Heart right ventricle (tissue), 16 donors: ENCODE measurements at regions not wholly inside any gene's neighbourhood (a gene's known extent, or its start where the extent isn't known, plus 50 kb on each side); places are given as distances from the start of the nearest gene placed in this dataset.

Experiments used
- ATAC-seq, 8 donors: fragments of 200-7000 bp; cut with Tn5 transposase; one replicate each; pipeline ENCODE4 v1.9.1; 2020; ENCODE audit warnings: mild to moderate bottlenecking in 8 of 8, moderate library complexity in 8 of 8, moderate number of reproducible peaks in 1 of 8
- DNase-seq, 2 donors: peaks; one replicate each; pipeline ENCODE4 v3.0.0-alpha.2; 2020
- H3K27ac ChIP-seq, 10 donors: fragments of 200-600 bp; sonication (generic) in 2 of 10; one replicate each; pipeline versions ENCODE4 v1.5.0 to v1.8.0; 2020 to 2022; ENCODE audit warnings: mild to moderate bottlenecking in 3 of 10
- H3K27me3 ChIP-seq, 7 donors: fragments of 200-600 bp; one replicate each; pipeline ENCODE4 v1.8.0; 2021 to 2022; ENCODE audit warnings: mild to moderate bottlenecking in 2 of 7
- H3K36me3 ChIP-seq, 9 donors: fragments of 200-600 bp; sonication (generic) in 1 of 9; one replicate each; pipeline versions ENCODE4 v1.5.0 to v1.8.0; 2020 to 2022; ENCODE audit warnings: mild to moderate bottlenecking in 2 of 9
- H3K4me1 ChIP-seq, 9 donors: fragments of 200-600 bp; sonication (generic) in 1 of 9; one replicate each; pipeline versions ENCODE4 v1.5.0 to v1.8.0; 2020 to 2022; ENCODE audit warnings: mild to moderate bottlenecking in 4 of 9
- H3K4me3 ChIP-seq, 10 donors: fragments of 200-600 bp; sonication (generic) in 2 of 10; one replicate each; pipeline versions ENCODE4 v1.5.0 to v1.8.0; 2020 to 2022; ENCODE audit warnings: mild to moderate bottlenecking in 7 of 10, moderate library complexity in 2 of 10
- H3K9me3 ChIP-seq, 11 donors: fragments of 200-600 bp in 10 of 11; sonication (generic) in 2 of 11; one replicate each; pipeline versions ENCODE4 v1.5.0 to v1.8.0; 2013 to 2022; ENCODE audit warnings: mild to moderate bottlenecking in 2 of 11, control low read depth in 1 of 11, moderate library complexity in 1 of 11
- WGBS, 2 donors: extraction: QIAGEN DNeasy Blood & Tissue Kit; methylation state at CpG; one replicate each; pipeline ENCODE4 v1.1.7; 2013; ENCODE audit warnings: inconsistent platforms in 1 of 2; 5-methylcytosine and 5-hydroxymethylcytosine counted together
- intact Hi-C, 10 donors: fragments of 100-400 bp; cut with DNase I; formaldehyde crosslinking; loops; one replicate each; pipeline versions ENCODE4 v1.11.1 to v1.14.2; 2022
- TF ChIP-seq, protein P1 (sequence below), 9 donors: fragments of 200-600 bp; sonication (generic) in 2 of 9; IDR thresholded peaks; one replicate each; pipeline versions ENCODE4 v1.5.0 to v1.8.0; 2021 to 2022; ENCODE audit warnings: antibody characterized with exemption in 9 of 9, mild to moderate bottlenecking in 5 of 9, moderate library complexity in 1 of 9
- donor health status: Arrhythmogenic right ventricular cardiomyopathy.
- donor health status: ischemic (EF 13 %, LVEDD 7.1; RV severe dilation, severe dysfunction).
- donor health status: healthy with polysubstance abuse.
- donor health status: DM: no; HTN: yes; CAD: no.
- donor health status: DM: no; HTN: no; CAD: no.
- donor health status: ischemic (EF 25% LVEDD 6.9; RV normal size, moderate dysfunction).
- donor health status: ischemic (EF 25% LVEDD 5.7; RV mildly dilated, moderate dysfunction).
- donor health status: healthy.
- donor health status: DM: yes; HTN: yes; CAD: no.
- donor health status: Ischemic cardiomyopathy.
- donor health status: ischemic (EF 35%, LVEDD 5.7; RV mildly dilated, moderate dysfunction).
- donor health status: nonischemic (EF 11% LVEDD 7.7; RV severe dilation, severe dysfunction).
- donor health status: DM: yes; HTN: yes; CAD: no.
- donor health status: PGD.
- donor health status: ischemic (EF 29% LVEDD 5.4; RV normal size, mild dysfunction).
- donor health status: nonischemic (EF 23%, LVEDD 6.1; RV moderate dilation, normal function).

DNA sequence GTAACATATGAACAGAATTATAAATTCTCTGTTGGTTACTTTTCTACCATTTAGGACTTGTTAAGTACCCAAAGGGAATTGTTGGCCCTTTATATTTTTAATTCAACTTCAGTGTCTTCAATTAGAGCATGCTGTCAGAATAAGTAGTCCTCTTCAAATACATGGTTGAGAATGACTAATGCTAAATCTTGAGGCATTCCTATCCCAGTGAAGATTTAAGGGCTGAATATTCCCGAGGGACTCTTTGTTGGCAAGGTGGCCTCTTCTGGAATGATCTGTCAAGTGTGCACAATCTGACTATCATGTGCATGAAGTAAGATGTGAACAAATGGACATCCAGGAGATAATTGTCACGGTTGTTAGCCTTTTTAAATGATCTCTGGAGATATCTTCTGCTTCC, 421.7 kb downstream of the BMP2 start:
- TF ChIP-seq, protein P1, sequence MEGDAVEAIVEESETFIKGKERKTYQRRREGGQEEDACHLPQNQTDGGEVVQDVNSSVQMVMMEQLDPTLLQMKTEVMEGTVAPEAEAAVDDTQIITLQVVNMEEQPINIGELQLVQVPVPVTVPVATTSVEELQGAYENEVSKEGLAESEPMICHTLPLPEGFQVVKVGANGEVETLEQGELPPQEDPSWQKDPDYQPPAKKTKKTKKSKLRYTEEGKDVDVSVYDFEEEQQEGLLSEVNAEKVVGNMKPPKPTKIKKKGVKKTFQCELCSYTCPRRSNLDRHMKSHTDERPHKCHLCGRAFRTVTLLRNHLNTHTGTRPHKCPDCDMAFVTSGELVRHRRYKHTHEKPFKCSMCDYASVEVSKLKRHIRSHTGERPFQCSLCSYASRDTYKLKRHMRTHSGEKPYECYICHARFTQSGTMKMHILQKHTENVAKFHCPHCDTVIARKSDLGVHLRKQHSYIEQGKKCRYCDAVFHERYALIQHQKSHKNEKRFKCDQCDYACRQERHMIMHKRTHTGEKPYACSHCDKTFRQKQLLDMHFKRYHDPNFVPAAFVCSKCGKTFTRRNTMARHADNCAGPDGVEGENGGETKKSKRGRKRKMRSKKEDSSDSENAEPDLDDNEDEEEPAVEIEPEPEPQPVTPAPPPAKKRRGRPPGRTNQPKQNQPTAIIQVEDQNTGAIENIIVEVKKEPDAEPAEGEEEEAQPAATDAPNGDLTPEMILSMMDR (IDR thresholded peaks at IDR 0.05) = no peak
- H3K4me1 ChIP-seq = no peaks in the 10 kb centered on the region
- H3K4me3 ChIP-seq = no peak overlapping the region
- ATAC-seq = no peak
- no peaks in the 10 kb centered on the region for H3K9me3 ChIP-seq
- no peak overlapping the region for H3K27ac ChIP-seq
- intact Hi-C loops = no loop called here
- WGBS, 2 donors = 47 to 67% methylated on average over 2 of the region's 2 CpGs
- no peaks in the 10 kb centered on the region for H3K27me3 ChIP-seq
- no peak for DNase-seq
- no peaks in the 10 kb centered on the region for H3K36me3 ChIP-seq

GRCh38 chr20:7193681-7194080, 426.2 kb downstream of the BMP2 start:
- no peaks in the 10 kb centered on the region for H3K36me3 ChIP-seq
- DNase-seq = no peak
- 78 to 86% methylated on average over 4 of the region's 4 CpGs for WGBS, 2 donors
- H3K9me3 ChIP-seq = no peaks in the 10 kb centered on the region
- H3K4me3 ChIP-seq = no peak overlapping the region
- no peak for ATAC-seq
- TF ChIP-seq, protein P1 (IDR thresholded peaks at IDR 0.05) = no peak
- H3K4me1 ChIP-seq = no peaks in the 10 kb centered on the region
- H3K27me3 ChIP-seq = no peaks in the 10 kb centered on the region
- H3K27ac ChIP-seq = no peak overlapping the region
- intact Hi-C loops = no loop called here

- no peak overlapping the region for H3K27ac ChIP-seq
- intact Hi-C loops = no loop called here
- H3K4me1 ChIP-seq = no peaks in the 10 kb centered on the region
- DNase-seq (no peak), ATAC-seq (peak in 5 of 8 donors; percentile 24 to 81 (median 61))
- H3K36me3 ChIP-seq = no peaks in the 10 kb centered on the region
- TF ChIP-seq, protein P1 (IDR thresholded peaks at IDR 0.05) = no peak
- H3K27me3 ChIP-seq = no peaks in the 10 kb centered on the region
- 66 to 75% methylated on average over 5 of the region's 5 CpGs for WGBS, 2 donors
- H3K9me3 ChIP-seq = no peaks in the 10 kb centered on the region
- H3K4me3 ChIP-seq = no peak overlapping the region
Measured at GRCh38 chr20:7195704-7196103, 428.2 kb downstream of the BMP2 start.

DNA sequence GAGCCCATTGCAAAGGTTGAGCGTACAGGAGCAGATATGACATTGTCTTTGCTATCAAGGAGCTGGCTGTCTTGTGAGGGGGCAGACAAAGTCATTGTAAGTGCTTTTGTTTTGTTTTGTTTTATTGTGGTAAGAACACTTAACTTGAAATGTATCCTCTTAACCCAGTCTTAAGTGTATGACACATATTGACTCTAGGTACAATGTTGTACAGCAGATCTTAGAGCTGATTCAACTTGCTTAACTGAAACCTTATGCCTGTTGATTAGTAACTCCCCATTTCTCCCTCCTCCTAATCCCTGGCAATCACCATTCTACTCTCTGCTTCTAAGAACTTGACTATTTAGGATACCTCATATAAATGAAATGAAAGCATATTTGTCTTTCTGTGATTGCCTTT, 429.0 kb downstream of the BMP2 start:
- TF ChIP-seq, protein P1 (IDR thresholded peaks at IDR 0.05) = no peak

More for the DNA sequence above, 429.0 kb downstream of the BMP2 start:
- WGBS, 2 donors = 94 to 97% methylated on average over 1 of the region's 1 CpG
- Histone ChIP-seq H3K36me3 (no peaks in the 10 kb centered on the region), H3K4me1 (no peaks in the 10 kb centered on the region), H3K27ac (no peak overlapping the region), H3K27me3 (no peaks in the 10 kb centered on the region), H3K4me3 (no peak overlapping the region), H3K9me3 (no peaks in the 10 kb centered on the region)
- DNase-seq = no peak
- no peak for ATAC-seq
- intact Hi-C loops = no loop called here
